Skeletal muscle satellite cell (primary cell): ENCODE measurements at regions not wholly inside any gene's neighbourhood (a gene's known extent, or its start where the extent isn't known, plus 50 kb on each side); places are given as distances from the start of the nearest gene placed in this dataset.

ENCODE experiments used
- H3K27me3 ChIP-seq: 2 replicates; pipeline ENCODE4 v1.7.0; 2013; ENCODE audit warnings: low read length; ENCODE audit not compliant: control insufficient read depth, insufficient read depth
- H3K36me3 ChIP-seq: 2 replicates; pipeline ENCODE4 v1.7.0; 2013; ENCODE audit warnings: mild to moderate bottlenecking, control low read depth, low read length; ENCODE audit not compliant: insufficient read depth
- H3K4me1 ChIP-seq: 2 replicates; pipeline ENCODE4 v1.7.0; 2013; ENCODE audit warnings: low read length; ENCODE audit not compliant: control insufficient read depth, insufficient read depth
- H3K4me2 ChIP-seq: 2 replicates; pipeline ENCODE4 v1.7.0; 2013; ENCODE audit warnings: mild to moderate bottlenecking, low read length
- H3K4me3 ChIP-seq: 2 replicates; pipeline ENCODE4 v1.7.0; 2013; ENCODE audit warnings: low read length
- H3K9ac ChIP-seq: 2 replicates; pipeline ENCODE4 v1.7.0; 2013; ENCODE audit warnings: mild to moderate bottlenecking, low read depth, low read length, moderate library complexity
- H3K9me3 ChIP-seq: replicated peaks from 2 replicates; pipeline ENCODE4 v1.7.0; 2013; ENCODE audit warnings: mild to moderate bottlenecking, control low read depth, low read length

DNA sequence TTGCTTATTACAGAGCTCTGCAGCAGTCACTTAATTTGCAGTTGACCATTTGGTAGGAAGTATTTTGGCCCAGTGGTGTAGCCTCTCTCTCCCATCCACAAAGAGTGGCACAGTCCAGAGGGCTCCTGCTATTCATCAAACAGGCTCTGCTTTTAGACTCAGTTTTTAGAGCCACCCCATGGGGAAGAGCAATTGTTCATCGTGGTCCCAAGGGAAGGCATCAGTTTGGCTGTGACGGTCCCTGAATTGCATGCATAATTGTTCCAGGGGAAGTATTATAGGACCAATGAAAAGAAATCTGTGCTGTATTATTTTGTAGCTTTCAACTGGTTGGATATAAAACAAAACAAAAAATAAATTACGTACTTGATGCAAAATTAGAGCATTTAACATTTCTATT, 799.0 kb downstream of the DACH1 start:
- no peak overlapping the region for H3K4me2 ChIP-seq
- no peak overlapping the region for H3K4me3 ChIP-seq
- no peaks in the 10 kb centered on the region for H3K27me3 ChIP-seq
- H3K4me1 ChIP-seq: no peaks in the 10 kb centered on the region
- no peaks in the 10 kb centered on the region for H3K9me3 ChIP-seq
- H3K9ac ChIP-seq: no peak overlapping the region
- H3K36me3 ChIP-seq: no peaks in the 10 kb centered on the region

DNA sequence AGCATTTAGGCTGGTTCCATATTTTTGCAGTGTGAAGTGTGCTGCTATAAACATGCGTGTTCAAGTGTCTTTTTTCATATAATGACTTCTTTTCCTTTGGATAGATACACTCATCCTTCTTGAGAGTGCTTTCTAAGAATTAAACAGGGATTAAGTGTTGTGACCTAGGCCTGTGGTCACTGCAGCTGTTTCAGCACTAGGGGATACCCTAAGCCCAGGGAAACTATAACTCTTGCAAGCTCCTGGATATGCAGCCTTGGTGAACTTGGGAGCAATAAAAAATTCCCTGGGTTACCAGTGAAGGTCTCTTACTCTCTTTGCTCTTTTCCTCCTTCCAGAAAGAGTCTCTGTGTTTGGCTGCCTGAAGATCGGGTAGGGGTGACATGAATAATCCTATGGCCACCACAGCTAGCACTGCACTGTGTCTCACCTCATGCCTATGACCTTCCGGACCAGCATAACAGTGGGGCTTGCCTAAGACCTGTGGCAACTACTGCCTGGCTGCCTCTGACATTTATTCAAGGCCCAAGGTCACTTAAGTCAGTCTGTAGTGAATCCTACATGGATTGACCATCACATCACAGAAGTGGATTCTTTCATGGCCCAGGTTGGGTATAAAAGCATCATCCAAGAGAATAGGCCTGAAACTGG, 799.7 kb downstream of the DACH1 start:
- no peaks in the 10 kb centered on the region for H3K9me3 ChIP-seq
- no peaks in the 10 kb centered on the region for H3K36me3 ChIP-seq
- H3K4me3 ChIP-seq: no peak overlapping the region
- no peaks in the 10 kb centered on the region for H3K4me1 ChIP-seq
- H3K27me3 ChIP-seq: no peaks in the 10 kb centered on the region
- H3K9ac ChIP-seq: no peak overlapping the region
- H3K4me2 ChIP-seq: no peak overlapping the region

DNA sequence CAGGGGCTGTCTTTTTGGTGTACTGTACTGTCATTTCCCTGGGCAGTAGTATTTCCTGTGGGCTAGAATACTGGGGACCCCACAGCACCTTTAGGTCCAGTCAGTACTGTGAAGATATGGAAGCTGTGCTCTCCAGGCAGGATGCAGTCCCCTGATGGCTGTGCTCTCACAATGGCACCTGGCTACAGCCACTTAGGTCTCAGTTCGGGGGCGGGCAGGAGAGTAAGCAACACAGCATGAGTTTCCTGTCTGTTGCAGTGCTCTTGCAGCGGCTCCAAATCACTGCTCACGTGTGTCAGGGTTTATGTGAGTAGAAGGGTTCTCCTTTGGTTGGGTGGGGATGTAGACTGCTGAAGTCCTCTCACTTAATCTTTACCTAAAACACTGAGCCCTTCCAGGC, 810.4 kb downstream of the DACH1 start:
- no peaks in the 10 kb centered on the region for H3K36me3 ChIP-seq
- no peak overlapping the region for H3K4me3 ChIP-seq
- no peak overlapping the region for H3K9ac ChIP-seq
- H3K9me3 ChIP-seq: no peaks in the 10 kb centered on the region
- H3K27me3 ChIP-seq: no peaks in the 10 kb centered on the region
- H3K4me1 ChIP-seq: no peaks in the 10 kb centered on the region
- H3K4me2 ChIP-seq: no peak overlapping the region

DNA sequence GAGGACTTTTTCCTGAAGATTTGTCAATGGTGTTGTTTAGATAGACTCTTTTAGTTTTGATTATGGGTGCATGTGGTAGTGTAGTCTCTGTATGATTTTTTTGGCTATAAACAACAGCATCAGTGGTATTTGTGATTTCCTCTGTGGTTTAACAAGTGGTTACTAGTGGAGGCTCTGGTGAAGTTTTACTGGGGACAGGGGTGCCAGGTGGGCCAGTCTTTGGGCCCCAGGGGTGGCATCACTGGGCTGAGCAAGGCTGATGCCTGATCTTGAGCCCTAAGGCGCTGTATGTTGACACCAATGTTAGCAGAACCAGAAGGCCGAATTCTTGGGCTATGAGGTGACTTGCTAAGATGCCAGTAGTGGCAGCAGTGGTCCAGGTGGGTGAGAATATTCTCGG, 811.4 kb downstream of the DACH1 start:
- no peaks in the 10 kb centered on the region for H3K27me3 ChIP-seq
- no peak overlapping the region for H3K4me3 ChIP-seq
- H3K36me3 ChIP-seq: no peaks in the 10 kb centered on the region
- H3K9me3 ChIP-seq: no peaks in the 10 kb centered on the region
- no peak overlapping the region for H3K9ac ChIP-seq
- no peaks in the 10 kb centered on the region for H3K4me1 ChIP-seq
- no peak overlapping the region for H3K4me2 ChIP-seq

DNA sequence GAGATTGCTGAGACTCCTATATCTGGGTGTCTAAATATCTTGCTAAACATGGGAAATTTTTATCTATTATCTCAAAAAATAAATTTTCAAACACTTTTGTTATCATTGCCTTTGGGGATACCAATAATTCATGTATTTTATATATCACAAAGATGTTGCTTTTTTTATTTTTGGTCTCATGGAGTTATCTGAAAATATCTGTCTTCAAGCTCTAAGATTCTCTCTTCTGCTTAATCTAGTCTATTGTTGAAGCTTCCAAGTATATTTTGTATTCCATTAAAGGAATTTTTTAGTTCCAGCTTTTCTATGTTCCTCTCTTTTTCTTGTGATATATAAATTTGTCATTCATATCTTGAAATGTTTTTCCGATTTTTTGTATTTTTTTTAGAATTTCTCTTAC, 812.0 kb downstream of the DACH1 start:
- no peaks in the 10 kb centered on the region for H3K4me1 ChIP-seq
- H3K4me3 ChIP-seq: no peak overlapping the region
- no peaks in the 10 kb centered on the region for H3K9me3 ChIP-seq
- H3K4me2 ChIP-seq: no peak overlapping the region
- no peak overlapping the region for H3K9ac ChIP-seq
- no peaks in the 10 kb centered on the region for H3K27me3 ChIP-seq
- H3K36me3 ChIP-seq: no peaks in the 10 kb centered on the region

DNA sequence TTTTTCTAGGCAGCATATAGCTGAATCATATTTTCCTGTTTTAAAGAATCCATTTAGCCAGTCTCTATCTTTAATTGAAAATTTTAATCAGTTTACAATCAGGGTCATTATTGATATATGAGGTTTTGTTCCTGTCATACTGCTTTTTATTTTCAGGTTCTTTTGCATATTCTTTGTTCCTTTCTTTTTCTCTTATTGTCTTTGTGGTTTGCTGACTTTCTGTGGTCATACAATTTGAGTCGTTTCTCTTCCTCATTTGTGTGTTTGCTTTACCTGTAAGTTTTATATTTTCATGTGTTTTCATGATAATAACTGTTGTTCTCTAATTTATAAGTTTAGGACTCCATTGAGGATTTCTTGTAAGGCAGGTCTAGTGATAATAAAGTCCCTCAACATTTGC, 812.6 kb downstream of the DACH1 start:
- Histone ChIP-seq H3K9ac (no peak overlapping the region), H3K4me1 (no peaks in the 10 kb centered on the region), H3K36me3 (no peaks in the 10 kb centered on the region), H3K9me3 (no peaks in the 10 kb centered on the region), H3K27me3 (no peaks in the 10 kb centered on the region), H3K4me2 (no peak overlapping the region), H3K4me3 (no peak overlapping the region)

DNA sequence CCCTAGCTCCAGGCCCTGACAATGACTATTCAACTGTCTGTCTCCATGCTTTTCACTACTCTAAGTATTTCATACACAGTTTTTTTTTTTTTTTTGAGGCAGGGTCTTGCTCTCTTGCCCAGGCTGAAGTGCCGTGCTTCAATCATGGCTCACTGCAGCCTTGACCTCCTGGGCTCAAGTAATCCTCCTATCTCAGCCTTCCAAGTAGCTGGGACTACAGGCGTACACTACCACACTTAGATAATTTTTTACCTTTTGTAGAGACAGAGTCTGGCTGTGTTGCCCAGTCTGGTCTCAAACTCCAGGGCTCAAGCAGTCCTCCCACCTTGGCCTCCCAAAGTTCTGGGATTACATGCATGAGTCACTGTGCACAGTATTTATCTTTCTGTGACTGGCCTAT, 815.4 kb downstream of the DACH1 start:
- Histone ChIP-seq H3K4me1 (no peaks in the 10 kb centered on the region), H3K4me3 (no peak overlapping the region), H3K4me2 (no peak overlapping the region), H3K9me3 (no peaks in the 10 kb centered on the region), H3K9ac (no peak overlapping the region), H3K27me3 (no peaks in the 10 kb centered on the region), H3K36me3 (no peaks in the 10 kb centered on the region)

DNA sequence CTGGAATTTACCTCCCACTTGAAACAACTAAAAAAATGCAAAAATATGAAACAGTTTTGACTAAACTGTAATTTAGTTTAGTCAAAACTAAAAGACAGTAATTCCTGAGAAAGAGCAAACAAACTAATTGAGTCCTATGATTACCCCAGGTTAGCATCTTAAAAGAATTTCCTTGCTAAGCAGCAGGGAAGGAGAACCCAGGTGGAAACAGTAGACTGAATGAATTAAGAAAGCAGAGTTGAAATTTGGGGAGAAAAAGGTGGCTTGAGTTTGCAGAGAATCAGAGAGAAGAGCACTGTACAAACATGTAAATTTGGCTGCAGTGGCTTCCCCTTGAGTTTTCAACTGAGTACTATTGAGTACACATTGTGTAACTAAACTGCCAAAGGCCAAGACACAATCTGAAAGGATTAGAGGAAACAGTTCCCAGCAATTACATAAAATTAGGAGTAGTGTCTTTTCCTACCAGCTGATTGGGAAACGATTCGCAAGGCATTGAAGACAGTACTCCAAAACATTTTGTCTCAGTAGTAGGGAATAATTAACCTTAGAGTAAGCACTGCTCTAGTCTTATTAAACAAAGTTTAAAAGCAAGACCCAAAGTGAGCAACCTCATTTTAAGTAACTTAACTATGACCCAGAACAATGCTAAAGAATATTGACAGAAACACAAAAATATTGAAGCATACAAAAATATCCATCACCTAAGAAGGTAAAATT, 820.5 kb downstream of the DACH1 start:
- Histone ChIP-seq H3K9ac (no peak overlapping the region), H3K4me1 (no peaks in the 10 kb centered on the region), H3K9me3 (no peaks in the 10 kb centered on the region), H3K27me3 (no peaks in the 10 kb centered on the region), H3K36me3 (no peaks in the 10 kb centered on the region), H3K4me2 (no peak overlapping the region), H3K4me3 (no peak overlapping the region)

DNA sequence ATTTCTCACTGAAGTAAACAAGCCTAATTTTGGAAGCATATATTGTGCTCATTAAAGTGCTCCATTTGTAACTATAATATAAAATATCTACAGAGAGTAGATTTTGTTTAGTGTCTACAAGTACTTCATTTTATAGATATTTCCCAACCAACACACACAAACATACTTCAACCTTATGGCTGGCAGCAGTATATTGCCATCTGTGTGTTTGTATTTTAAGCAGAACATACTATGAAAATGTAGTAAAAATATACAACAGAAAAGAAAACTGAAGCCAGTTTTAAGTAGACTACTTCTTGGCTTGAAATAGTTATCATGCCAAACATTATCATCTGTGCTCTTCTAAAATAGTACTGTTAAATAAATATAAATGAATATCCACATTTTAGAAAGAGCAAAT, 821.9 kb downstream of the DACH1 start:
- Histone ChIP-seq H3K4me3 (no peak overlapping the region), H3K4me2 (no peak overlapping the region), H3K9ac (no peak overlapping the region), H3K4me1 (no peaks in the 10 kb centered on the region), H3K9me3 (no peaks in the 10 kb centered on the region), H3K27me3 (no peaks in the 10 kb centered on the region), H3K36me3 (no peaks in the 10 kb centered on the region)

DNA sequence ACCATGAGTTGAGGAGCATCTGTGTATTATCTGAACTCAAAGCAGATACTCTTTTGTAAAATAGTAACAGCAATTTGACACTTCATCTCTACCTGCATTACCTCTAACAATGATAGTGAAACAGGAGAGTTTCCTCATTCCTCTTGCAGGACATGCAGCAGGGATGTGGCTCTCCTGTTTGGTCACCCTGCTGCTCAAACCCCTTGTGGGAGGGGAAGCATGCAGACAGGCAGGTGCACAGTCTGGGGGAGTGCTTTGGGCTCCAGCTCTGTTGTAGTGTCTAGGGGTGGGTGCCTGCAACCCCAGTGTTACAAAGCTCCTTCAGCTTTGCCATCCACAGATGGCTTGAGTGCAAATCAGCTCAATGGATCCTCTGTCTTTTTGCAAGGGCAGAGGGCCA, 827.6 kb downstream of the DACH1 start:
- Histone ChIP-seq H3K4me3 (no peak overlapping the region), H3K27me3 (no peaks in the 10 kb centered on the region), H3K9me3 (no peaks in the 10 kb centered on the region), H3K9ac (no peak overlapping the region), H3K4me1 (no peaks in the 10 kb centered on the region), H3K4me2 (no peak overlapping the region), H3K36me3 (no peaks in the 10 kb centered on the region)

DNA sequence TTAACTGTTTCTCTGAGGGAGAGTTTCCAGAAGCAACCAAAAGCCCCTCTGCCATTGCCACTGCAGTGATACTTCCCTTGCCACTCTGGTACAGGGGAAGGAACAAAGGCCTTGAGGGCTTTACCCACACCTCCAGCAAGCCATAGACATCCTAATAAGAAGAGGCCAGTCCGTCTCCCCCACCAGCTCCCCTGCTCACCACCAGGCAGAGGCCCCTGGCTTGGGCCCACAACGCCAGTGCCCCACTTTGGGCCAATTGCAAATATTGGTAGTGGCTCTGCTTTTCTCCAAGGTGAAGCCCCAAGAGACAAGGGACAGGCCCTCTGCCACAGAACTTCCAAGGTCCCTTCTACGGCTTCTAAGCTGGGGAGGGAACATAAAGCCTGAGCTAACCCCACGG, 833.0 kb downstream of the DACH1 start:
- Histone ChIP-seq H3K4me2 (no peak overlapping the region), H3K4me1 (no peaks in the 10 kb centered on the region), H3K36me3 (no peaks in the 10 kb centered on the region), H3K9me3 (no peaks in the 10 kb centered on the region), H3K27me3 (no peaks in the 10 kb centered on the region), H3K4me3 (no peak overlapping the region), H3K9ac (no peak overlapping the region)

DNA sequence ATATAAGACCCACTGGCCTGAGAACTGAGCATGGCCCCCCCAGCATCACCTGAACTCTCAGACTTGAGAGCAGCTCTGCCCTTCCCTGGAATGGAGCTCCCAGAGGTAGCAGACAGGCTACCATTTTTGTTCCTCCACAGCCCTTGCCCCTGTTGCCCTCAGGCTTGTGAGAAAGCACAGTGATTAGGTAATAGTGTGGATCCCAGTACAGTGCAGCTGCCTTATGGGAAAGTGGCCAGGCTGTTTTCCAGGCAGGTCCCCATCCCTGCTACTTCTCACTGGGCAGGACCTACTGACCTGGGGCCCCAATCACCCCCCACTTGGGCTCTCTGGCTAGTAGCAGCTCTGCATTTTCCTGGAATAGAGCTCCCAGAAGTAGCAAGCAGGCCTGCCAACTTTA, 834.0 kb downstream of the DACH1 start:
- H3K4me3 ChIP-seq: no peak overlapping the region
- no peaks in the 10 kb centered on the region for H3K27me3 ChIP-seq
- H3K9me3 ChIP-seq: no peaks in the 10 kb centered on the region
- H3K4me2 ChIP-seq: no peak overlapping the region
- H3K4me1 ChIP-seq: no peaks in the 10 kb centered on the region
- no peaks in the 10 kb centered on the region for H3K36me3 ChIP-seq
- H3K9ac ChIP-seq: no peak overlapping the region
